ENCODE measurements at regions not wholly inside any gene's neighbourhood (a gene's known extent, or its start where the extent isn't known, plus 50 kb on each side); places are given as distances from the start of the nearest gene placed in this dataset.

DNA sequence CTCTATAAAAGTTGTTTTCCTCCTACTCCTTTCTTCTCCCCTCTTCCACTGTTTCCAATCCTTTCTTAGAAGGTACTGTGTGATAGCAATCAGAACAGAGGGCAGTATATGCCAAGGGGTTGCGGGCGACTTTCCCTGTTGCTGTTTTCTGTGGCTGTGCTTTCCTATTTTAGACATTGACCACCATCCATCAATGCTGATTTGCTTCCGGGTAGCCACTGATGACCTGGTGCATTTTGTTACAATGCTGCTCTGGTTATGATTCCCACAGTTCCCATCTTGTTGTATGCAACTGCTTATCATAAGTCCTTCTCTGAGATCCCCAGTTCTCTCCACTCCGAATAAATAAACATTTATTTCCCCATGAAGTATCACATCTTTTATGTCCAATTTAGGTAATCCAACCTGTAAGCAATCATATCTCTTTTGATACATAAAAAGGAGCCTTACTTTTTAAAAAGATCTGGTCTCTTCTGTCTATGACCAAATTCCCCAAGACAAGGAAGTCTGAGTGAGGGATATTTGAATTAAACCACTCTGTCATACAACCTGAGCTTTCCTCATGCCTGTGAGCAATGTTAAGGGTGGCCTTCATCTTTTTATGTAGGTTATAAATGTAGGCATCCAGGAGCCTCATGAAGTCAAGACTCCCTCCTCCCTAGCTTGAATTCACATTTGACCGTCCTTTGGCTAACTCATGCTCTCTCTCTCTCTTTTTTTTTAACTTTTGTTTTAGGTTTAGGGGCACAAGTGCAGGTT lies 52.5 kb upstream of the CD55 start:
- DNase-seq (ENCODE audit: low read depth, low spot score) (no peak), ATAC-seq (no peak)
- Histone ChIP-seq H3K27ac (ENCODE audit: low read length) (no peak overlapping the region), H3K27me3 (ENCODE audit: control insufficient read depth, insufficient read depth, low read length) (no peaks in the 10 kb centered on the region), H3K9me3 (ENCODE audit: control insufficient read depth, insufficient read depth, low read depth, low read length) (no peaks in the 10 kb centered on the region), H3K4me3 (ENCODE audit: low read depth in 2 of 2, low read length in 2 of 2) (no peak overlapping the region), H3K4me1 (ENCODE audit: control insufficient read depth, insufficient read depth, low read length) (no peaks in the 10 kb centered on the region), H3K36me3 (ENCODE audit: control insufficient read depth, insufficient read depth, low read length) (no peaks in the 10 kb centered on the region)
- POLR2A ChIA-PET: no interaction called here
- in situ Hi-C loops (cut with HindIII; ENCODE audit: low pct_unique_long_range_greater_than_20kb, low sequenced_read_pairs) (no loop called here), intact Hi-C loops (cut with micrococcal nuclease; ENCODE audit: unreplicated experiment) (no loop called here)
- BruUV-seq (replicated peaks): no TSS peak
- CTCF ChIA-PET: no interaction called here
- TF ChIP-seq, protein P1, sequence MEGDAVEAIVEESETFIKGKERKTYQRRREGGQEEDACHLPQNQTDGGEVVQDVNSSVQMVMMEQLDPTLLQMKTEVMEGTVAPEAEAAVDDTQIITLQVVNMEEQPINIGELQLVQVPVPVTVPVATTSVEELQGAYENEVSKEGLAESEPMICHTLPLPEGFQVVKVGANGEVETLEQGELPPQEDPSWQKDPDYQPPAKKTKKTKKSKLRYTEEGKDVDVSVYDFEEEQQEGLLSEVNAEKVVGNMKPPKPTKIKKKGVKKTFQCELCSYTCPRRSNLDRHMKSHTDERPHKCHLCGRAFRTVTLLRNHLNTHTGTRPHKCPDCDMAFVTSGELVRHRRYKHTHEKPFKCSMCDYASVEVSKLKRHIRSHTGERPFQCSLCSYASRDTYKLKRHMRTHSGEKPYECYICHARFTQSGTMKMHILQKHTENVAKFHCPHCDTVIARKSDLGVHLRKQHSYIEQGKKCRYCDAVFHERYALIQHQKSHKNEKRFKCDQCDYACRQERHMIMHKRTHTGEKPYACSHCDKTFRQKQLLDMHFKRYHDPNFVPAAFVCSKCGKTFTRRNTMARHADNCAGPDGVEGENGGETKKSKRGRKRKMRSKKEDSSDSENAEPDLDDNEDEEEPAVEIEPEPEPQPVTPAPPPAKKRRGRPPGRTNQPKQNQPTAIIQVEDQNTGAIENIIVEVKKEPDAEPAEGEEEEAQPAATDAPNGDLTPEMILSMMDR (IDR thresholded peaks at IDR 0.05): no peak
- TF ChIP-seq TCF7L2 (IDR thresholded peaks at IDR 0.05; ENCODE audit: low read depth, low read length): no peak
- no peak for TF ChIP-seq SIN3A (IDR thresholded peaks at IDR 0.05; ENCODE audit: borderline replicate concordance, insufficient read depth, low read depth, low read length)
- TF ChIP-seq, protein P2, sequence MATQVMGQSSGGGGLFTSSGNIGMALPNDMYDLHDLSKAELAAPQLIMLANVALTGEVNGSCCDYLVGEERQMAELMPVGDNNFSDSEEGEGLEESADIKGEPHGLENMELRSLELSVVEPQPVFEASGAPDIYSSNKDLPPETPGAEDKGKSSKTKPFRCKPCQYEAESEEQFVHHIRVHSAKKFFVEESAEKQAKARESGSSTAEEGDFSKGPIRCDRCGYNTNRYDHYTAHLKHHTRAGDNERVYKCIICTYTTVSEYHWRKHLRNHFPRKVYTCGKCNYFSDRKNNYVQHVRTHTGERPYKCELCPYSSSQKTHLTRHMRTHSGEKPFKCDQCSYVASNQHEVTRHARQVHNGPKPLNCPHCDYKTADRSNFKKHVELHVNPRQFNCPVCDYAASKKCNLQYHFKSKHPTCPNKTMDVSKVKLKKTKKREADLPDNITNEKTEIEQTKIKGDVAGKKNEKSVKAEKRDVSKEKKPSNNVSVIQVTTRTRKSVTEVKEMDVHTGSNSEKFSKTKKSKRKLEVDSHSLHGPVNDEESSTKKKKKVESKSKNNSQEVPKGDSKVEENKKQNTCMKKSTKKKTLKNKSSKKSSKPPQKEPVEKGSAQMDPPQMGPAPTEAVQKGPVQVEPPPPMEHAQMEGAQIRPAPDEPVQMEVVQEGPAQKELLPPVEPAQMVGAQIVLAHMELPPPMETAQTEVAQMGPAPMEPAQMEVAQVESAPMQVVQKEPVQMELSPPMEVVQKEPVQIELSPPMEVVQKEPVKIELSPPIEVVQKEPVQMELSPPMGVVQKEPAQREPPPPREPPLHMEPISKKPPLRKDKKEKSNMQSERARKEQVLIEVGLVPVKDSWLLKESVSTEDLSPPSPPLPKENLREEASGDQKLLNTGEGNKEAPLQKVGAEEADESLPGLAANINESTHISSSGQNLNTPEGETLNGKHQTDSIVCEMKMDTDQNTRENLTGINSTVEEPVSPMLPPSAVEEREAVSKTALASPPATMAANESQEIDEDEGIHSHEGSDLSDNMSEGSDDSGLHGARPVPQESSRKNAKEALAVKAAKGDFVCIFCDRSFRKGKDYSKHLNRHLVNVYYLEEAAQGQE (IDR thresholded peaks at IDR 0.05; ENCODE audit: insufficient read depth in 1 of 2, low read depth in 2 of 2, low read length in 1 of 2): no peak
- TF ChIP-seq POLR2AphosphoS5 (IDR thresholded peaks at IDR 0.05; ENCODE audit: low read depth, low read length): no peak

Data from Panc1 (cell line).